Fibroblast of skin of left biceps (primary cell): ENCODE measurements at regions not wholly inside any gene's neighbourhood (a gene's known extent, or its start where the extent isn't known, plus 50 kb on each side); places are given as distances from the start of the nearest gene placed in this dataset.

Experiments used
- DNase-seq, 2 experiments: peaks; one replicate each; pipeline ENCODE4 v3.0.0-alpha.2; 2013; ENCODE audit warnings: low read depth in 2 of 2

DNA sequence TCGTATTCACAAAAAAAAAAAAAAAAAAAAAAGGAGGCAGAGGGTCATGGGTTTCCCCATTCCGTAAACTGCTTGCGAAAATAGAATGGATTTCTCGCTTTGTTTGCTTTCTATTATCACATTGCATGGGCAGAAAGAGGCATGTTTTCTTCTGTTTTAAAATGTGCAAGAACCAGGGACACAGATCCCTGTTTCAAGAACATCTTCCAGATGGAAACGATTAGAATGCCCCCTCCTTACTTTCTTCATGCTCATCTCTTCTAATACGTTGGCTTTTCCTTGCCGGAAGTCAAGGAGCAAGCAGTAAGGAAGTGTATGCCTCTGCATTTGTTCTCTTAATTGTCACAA is 51.0 kb upstream of the ZNF516 start:
- no peak for DNase-seq

GRCh38 chr18:76545433-76546087 is 50.5 kb upstream of the ZNF516 start:
- DNase-seq, result no peak

GRCh38 chr18:76544511-76545345 is 49.7 kb upstream of the ZNF516 start:
- DNase-seq, result no peak
